Spleen (tissue), 7 donors: ENCODE measurements at regions not wholly inside any gene's neighbourhood (a gene's known extent, or its start where the extent isn't known, plus 50 kb on each side); places are given as distances from the start of the nearest gene placed in this dataset.

Source experiments
- POLR2A ChIP-seq, 3 donors: fragments of 450-650 bp; IDR thresholded peaks; one replicate each; pipeline ENCODE4 v1.5.1; 2017; ENCODE audit warnings: antibody characterized with exemption in 3 of 3, mild to moderate bottlenecking in 1 of 3
- TF ChIP-seq, protein P1 (sequence below), 11 experiments: fragments of 200-600 bp in 7 of 11; fragments of 450-650 bp in 4 of 11; sonication (generic) in 4 of 11; IDR thresholded peaks in 8 of 11; conservative IDR thresholded peaks in 3 of 11; 1 replicate in 7 of 11; 2 replicates in 4 of 11; pipeline versions ENCODE4 v1.4.0 to v1.8.0; 2016 to 2021; ENCODE audit warnings: antibody characterized with exemption in 11 of 11, inconsistent platforms in 4 of 11, mild to moderate bottlenecking in 1 of 11
- donor health status: DM: no; HTN: no; CAD: no; lungs with moderate emphysema.
- donor health status: DM: no; HTN: no; CAD: no.
- donor health status: DM: no; HTN: no; CAD: no.

DNA sequence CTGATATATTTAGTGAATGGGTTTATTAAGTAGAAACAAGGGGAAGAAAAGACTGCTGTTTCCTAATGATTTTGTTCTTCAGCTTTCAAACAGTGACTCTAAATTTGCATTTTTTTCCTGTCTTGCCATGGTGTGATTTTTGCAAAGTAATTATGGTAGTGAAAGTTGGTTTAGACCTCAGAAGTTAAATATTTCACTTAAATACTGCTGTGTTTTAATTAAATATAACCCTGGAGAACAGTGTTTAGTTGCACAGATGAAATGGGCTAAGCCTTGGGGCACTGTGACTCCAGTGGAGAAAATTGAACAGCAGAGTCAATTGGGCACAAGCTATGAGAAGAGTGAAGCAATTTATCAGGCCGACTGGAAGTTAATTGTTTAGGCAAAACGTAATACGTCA is 111.1 kb upstream of the MCHR2 start:
- TF ChIP-seq, protein P1, sequence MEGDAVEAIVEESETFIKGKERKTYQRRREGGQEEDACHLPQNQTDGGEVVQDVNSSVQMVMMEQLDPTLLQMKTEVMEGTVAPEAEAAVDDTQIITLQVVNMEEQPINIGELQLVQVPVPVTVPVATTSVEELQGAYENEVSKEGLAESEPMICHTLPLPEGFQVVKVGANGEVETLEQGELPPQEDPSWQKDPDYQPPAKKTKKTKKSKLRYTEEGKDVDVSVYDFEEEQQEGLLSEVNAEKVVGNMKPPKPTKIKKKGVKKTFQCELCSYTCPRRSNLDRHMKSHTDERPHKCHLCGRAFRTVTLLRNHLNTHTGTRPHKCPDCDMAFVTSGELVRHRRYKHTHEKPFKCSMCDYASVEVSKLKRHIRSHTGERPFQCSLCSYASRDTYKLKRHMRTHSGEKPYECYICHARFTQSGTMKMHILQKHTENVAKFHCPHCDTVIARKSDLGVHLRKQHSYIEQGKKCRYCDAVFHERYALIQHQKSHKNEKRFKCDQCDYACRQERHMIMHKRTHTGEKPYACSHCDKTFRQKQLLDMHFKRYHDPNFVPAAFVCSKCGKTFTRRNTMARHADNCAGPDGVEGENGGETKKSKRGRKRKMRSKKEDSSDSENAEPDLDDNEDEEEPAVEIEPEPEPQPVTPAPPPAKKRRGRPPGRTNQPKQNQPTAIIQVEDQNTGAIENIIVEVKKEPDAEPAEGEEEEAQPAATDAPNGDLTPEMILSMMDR (IDR thresholded peaks at IDR 0.05 in 8 of 11, conservative IDR thresholded peaks at IDR 0.05 in 3 of 11): no peak
- TF ChIP-seq POLR2A (IDR thresholded peaks at IDR 0.05): no peak
